ENCODE measurements at regions not wholly inside any gene's neighbourhood (a gene's known extent, or its start where the extent isn't known, plus 50 kb on each side); places are given as distances from the start of the nearest gene placed in this dataset.

- no peak for TF ChIP-seq CTCF (IDR thresholded peaks at IDR 0.05)
- no peak for TF ChIP-seq POLR2A (IDR thresholded peaks at IDR 0.05)
Measured at GRCh38 chr16:62089715-62090114, 53.5 kb upstream of the CDH8 start.

All from thyroid gland (tissue), 4 donors.